Prostate gland (tissue), 2 donors: ENCODE measurements at regions not wholly inside any gene's neighbourhood (a gene's known extent, or its start where the extent isn't known, plus 50 kb on each side); places are given as distances from the start of the nearest gene placed in this dataset.

Experiments used
- POLR2A ChIP-seq: fragments of 450-650 bp; IDR thresholded peaks from one replicate; pipeline ENCODE4 v1.6.1; 2016; ENCODE audit warnings: antibody characterized with exemption, mild to moderate bottlenecking
- TF ChIP-seq, protein P1 (sequence below), 4 experiments: fragments of 200-600 bp in 2 of 4; fragments of 450-650 bp in 2 of 4; sonication (generic) in 2 of 4; IDR thresholded peaks; 1 replicate in 3 of 4; 2 replicates in 1 of 4; pipeline ENCODE4 v1.5.1; 2016 to 2019; ENCODE audit warnings: antibody characterized with exemption in 4 of 4, mild to moderate bottlenecking in 2 of 4, moderate library complexity in 2 of 4

- TF ChIP-seq, protein P1, sequence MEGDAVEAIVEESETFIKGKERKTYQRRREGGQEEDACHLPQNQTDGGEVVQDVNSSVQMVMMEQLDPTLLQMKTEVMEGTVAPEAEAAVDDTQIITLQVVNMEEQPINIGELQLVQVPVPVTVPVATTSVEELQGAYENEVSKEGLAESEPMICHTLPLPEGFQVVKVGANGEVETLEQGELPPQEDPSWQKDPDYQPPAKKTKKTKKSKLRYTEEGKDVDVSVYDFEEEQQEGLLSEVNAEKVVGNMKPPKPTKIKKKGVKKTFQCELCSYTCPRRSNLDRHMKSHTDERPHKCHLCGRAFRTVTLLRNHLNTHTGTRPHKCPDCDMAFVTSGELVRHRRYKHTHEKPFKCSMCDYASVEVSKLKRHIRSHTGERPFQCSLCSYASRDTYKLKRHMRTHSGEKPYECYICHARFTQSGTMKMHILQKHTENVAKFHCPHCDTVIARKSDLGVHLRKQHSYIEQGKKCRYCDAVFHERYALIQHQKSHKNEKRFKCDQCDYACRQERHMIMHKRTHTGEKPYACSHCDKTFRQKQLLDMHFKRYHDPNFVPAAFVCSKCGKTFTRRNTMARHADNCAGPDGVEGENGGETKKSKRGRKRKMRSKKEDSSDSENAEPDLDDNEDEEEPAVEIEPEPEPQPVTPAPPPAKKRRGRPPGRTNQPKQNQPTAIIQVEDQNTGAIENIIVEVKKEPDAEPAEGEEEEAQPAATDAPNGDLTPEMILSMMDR (IDR thresholded peaks at IDR 0.05): no peak
- no peak for TF ChIP-seq POLR2A
These were observed 70.7 kb upstream of the DCLK2 start for GRCh38 chr4:150007512-150007911.
